ENCODE measurements at regions not wholly inside any gene's neighbourhood (a gene's known extent, or its start where the extent isn't known, plus 50 kb on each side); places are given as distances from the start of the nearest gene placed in this dataset.

DNA sequence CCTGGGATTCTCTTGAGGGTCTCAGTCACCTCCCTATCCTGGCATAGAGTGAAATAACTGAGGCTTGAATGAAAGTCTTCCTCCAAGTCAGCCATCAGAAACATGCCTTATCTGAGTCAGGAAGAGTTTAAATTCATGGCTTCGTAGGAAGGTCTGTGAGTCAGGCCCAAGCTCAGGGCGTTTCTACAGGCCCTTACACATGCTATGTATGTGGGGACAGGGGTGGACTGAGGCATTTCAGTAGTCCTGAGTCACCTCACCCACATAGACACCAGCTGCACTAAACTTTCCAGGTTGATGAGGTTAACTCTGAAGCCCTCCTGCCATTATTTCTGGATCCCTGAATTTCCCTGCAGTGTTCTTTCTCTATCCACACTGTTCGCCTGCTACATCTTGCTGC is 134.6 kb upstream of the RCN1 start:
- no peak for DNase-seq

- DNase-seq: no peak
Observed at GRCh38 chr11:31955838-31956237, 135.0 kb upstream of the RCN1 start.

DNA sequence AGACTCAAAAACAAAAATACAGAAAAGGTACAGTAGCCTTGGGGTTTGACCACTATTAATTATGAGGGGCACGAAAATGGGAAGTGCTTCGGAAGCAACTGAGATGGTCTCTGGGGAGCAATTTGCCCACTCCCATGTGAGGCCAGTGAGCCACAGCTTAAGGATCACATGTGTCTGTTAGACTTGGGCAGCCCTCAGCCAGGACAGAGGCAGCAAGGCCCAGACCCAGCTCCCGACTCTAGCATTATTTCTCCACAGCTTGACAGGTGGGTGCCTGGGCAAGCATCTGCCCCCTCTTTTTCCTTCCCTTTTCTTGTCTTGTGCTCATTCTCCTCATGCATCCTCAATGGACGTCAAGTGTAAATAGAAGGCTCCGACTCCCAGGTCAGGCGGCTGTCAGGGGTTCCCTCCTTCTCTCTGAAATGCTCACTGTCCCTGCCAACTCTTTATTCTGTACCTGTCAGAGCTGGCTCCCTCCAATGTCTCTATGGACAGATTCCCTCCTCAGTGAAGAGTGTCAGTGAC is 137.0 kb upstream of the RCN1 start:
- DNase-seq: no peak

- peak in 1 of 3 donors; percentile 1 for DNase-seq
Observed at GRCh38 chr11:31949733-31950200, 138.6 kb upstream of the PAX6 start.

- no peak for DNase-seq
Observed at GRCh38 chr11:31947051-31947450, 135.9 kb upstream of the PAX6 start.

GRCh38 chr11:31943056-31943780 is 132.1 kb upstream of the PAX6 start:
- no peak for DNase-seq

- DNase-seq: no peak
Observed at GRCh38 chr11:31940371-31941037, 129.4 kb upstream of the PAX6 start.

GRCh38 chr11:31939004-31939403 is 127.9 kb upstream of the PAX6 start:
- DNase-seq: no peak

DNA sequence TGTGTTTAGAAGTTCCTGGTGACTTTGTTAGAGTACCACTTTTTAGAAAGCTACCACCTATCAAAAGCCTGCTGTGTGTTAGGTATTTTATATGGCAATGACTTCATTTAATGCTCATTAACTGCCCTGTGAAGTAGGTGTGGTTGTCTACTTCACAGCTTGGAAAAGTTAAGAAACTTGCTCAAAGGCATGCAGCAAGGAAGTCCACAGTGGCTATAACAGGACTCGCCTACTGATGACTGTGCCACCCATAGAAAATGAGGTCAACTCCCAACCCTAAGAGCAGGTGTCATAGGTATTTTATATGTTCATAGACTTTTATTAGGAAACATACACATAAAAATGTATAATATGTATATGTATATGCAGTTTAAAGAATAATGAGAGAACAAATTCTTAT is 125.2 kb upstream of the PAX6 start:
- DNase-seq: no peak

DNA sequence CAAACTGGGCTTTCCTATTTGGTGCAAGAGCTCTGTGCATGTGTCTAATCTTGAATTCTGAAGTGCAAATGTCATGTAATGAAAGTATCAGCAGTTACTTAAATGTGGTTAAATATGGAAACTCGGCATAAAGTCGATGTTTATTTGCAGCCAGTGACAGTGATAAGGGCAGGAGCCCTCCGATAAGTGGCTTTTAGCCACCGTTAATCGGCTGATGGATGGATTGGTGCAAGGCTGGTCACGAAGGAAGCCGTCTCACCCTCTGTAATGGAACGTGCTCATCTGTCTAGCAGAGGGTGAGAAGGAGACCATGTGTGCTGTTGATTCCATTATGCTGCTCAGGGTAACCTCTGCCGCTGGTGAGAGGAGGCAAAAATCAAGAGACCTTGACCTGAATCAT is 121.8 kb upstream of the PAX6 start:
- no peak for DNase-seq

DNA sequence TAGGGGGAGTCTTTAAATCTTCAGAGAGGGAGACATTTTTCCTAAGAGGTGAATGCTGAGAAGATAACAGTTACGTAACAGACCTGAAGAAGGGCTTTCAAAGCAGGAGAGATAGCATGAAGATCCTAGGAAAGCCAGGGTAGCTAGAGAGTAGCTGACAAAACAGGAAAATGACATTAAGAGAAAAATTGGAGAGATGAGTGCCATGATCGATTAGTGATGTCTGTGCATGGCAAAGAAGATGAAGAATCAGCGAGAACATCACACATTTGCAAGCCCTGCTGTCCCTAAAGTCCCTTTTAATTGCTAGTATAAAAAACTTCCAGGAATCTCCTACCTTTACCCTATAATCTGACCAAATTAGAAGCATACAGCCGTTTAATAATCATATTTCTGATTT is 116.9 kb upstream of the PAX6 start:
- no peak for DNase-seq

- DNase-seq: no peak
Observed at GRCh38 chr11:31926816-31927528, 115.8 kb upstream of the PAX6 start.

DNA sequence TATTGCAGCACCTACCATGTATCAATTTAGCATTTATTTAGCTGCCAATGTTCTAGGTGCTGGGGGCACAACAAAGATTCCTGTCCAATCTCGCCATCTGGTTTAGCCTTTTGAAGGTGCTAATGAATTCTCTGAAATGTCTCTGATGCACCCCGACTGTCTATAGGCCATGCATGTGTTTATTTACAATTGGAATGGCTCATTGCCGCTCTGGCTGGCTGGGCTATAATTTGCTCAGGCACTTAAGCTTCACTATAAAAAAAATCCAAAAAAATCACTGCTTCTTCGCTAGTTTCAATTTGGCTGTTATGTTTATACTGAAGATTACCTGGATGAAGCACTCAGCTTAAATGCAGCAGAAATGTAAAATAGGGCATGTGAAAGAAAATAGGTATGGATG is 115.0 kb upstream of the PAX6 start:
- no peak for DNase-seq

GRCh38 chr11:31922450-31922849 is 111.3 kb upstream of the PAX6 start:
- DNase-seq: no peak

- DNase-seq: no peak
Observed at GRCh38 chr11:31921081-31921480, 110.0 kb upstream of the PAX6 start.

- no peak for DNase-seq
Observed at GRCh38 chr11:31919175-31919574, 108.1 kb upstream of the PAX6 start.

DNA sequence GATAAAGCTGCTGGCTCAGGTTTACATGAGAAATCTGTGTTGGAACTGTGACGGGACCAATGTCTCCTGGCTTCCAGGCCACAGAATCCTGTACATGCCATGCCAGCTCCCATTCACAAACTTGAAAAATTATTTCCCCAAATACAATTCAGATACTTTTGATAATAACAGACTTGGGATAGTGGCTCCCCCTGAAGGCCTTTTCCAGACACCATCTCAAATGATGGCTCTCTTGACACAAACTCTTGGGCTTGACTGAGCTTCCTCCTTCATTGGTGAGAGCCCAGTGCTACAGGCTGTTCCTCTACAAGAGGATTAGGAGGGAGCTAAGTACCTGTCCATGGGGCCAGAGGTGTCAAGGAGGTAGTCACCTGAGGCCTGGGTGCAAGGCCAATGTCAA is 104.7 kb upstream of the PAX6 start:
- no peak for DNase-seq

DNA sequence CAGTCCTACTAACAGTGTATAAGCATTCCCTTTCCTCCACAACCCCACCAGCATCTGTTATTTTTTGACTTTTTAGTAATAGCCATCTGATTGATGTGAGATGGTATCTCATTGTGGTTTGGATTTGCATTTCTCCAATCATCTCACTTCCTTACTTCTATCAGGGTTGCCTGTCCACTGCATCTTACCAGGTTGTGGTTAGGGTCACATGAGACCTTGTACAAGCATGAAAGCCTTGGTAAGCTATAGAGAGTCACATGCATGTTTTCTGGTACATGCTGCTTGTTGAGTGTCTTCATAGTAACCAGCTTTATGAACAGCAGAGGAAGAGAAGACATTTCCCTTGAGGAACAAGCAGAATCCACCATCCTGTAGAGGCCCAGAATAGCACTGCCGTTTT is 102.9 kb upstream of the PAX6 start:
- no peak for DNase-seq

GRCh38 chr11:31912808-31913207 is 101.7 kb upstream of the PAX6 start:
- DNase-seq: no peak

GRCh38 chr11:31910950-31911576 is 99.9 kb upstream of the PAX6 start:
- no peak for DNase-seq

DNA sequence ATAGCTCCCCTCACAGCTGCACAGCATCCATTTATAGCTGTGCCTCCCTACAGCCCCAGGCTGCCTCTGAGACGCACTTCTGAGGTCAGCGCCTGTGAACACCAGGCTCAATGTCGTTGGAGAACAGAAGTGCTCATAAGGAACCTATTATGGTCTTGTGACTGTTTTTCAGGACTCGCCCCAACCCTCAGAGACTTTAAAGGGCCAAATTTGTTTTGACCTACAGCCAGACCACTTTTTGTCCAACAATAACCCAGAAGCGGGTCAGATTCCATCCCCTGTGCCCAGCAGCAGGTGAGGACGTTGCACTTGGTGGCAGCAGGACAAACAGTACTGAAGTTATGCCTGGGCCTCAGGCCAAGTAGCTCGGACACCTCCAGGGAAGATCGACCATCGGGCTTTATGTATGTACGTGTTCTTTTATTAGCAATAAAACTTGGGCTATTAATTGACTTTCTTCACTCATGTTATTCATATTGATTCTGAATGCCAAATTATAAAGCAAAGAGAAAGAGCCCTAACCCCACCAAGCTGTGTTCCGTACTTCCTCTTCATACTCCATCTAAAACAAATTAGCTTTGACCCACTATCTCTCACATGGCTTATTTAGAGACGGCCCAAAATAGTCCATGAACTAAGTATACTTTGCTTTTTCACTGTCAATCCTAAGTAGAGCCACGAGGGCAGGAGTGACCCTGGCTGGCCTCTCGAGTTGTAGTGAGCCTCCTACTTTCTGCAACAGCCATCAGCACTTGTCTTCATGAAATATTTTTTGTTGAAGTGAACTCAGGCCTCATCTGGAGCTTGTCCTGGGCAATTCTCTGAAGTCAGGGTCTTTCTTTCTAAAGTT is 92.3 kb upstream of the PAX6 start:
- no peak for DNase-seq

- no peak for DNase-seq
Observed at GRCh38 chr11:31902706-31903105, 91.6 kb upstream of the PAX6 start.
